WTC11 (cell line): ENCODE measurements at regions not wholly inside any gene's neighbourhood (a gene's known extent, or its start where the extent isn't known, plus 50 kb on each side); places are given as distances from the start of the nearest gene placed in this dataset.

Experiments used
- ATAC-seq: fragments of 200-7000 bp; cut with Tn5 transposase; 2 replicates; pipeline ENCODE4 v1.10.0; 2021; ENCODE audit warnings: mild to moderate bottlenecking, moderate library complexity
- CTCF ChIA-PET: fragments of 300-600 bp; sonication (Branson Sonifier 250); formaldehyde crosslinking; loops from one replicate; lab custom pipeline; 2021; ENCODE audit warnings: antibody characterized with exemption; lab: Charles Lee
- POLR2A ChIA-PET: fragments of 350-600 bp; sonication (Branson Sonifier 250); formaldehyde crosslinking; loops from one replicate; lab custom pipeline; 2021; ENCODE audit warnings: antibody characterized with exemption; lab: Charles Lee
- DNase-seq: peaks from one replicate; pipeline ENCODE4 v3.0.0; 2021; ENCODE audit warnings: low spot score
- H3K27ac Mint-ChIP-seq: 2 replicates; pipeline ENCODE4 v1.8.0; 2021; ENCODE audit warnings: mixed read lengths
- H3K27me3 Mint-ChIP-seq: 2 replicates; pipeline ENCODE4 v1.8.0; 2021; ENCODE audit warnings: low read depth, mild to moderate bottlenecking, moderate library complexity, mixed read lengths
- H3K36me3 Mint-ChIP-seq: 2 replicates; pipeline ENCODE4 v1.8.0; 2021; ENCODE audit warnings: mixed read lengths
- H3K4me1 Mint-ChIP-seq: 2 replicates; pipeline ENCODE4 v1.8.0; 2022; ENCODE audit warnings: mixed read lengths
- H3K4me3 Mint-ChIP-seq: 2 replicates; pipeline ENCODE4 v1.8.0; 2021; ENCODE audit warnings: mild to moderate bottlenecking, moderate library complexity, mixed read lengths
- H3K9me3 Mint-ChIP-seq: 2 replicates; pipeline ENCODE4 v1.8.0; 2021; ENCODE audit warnings: mixed read lengths
- ATF1 ChIP-seq: sonication (generic); formaldehyde crosslinking; IDR thresholded peaks from 2 replicates; pipeline ENCODE4 v1.8.1; 2023; ENCODE audit warnings: mild to moderate bottlenecking, moderate library complexity, missing genetic modification reagents
- ATF3 ChIP-seq: sonication (generic); formaldehyde crosslinking; conservative IDR thresholded peaks from 2 replicates; pipeline ENCODE4 v1.8.1; 2022; ENCODE audit warnings: mild to moderate bottlenecking, missing genetic modification reagents
- CREB1 ChIP-seq: sonication (generic); formaldehyde crosslinking; IDR thresholded peaks from 2 replicates; pipeline ENCODE4 v1.8.0; 2023; ENCODE audit warnings: mild to moderate bottlenecking, missing genetic modification reagents
- CREM ChIP-seq: sonication (generic); formaldehyde crosslinking; IDR thresholded peaks from 2 replicates; pipeline ENCODE4 v1.8.1; 2022; ENCODE audit warnings: mild to moderate bottlenecking, missing genetic modification reagents, moderate library complexity
- ESRRA ChIP-seq: sonication (generic); formaldehyde crosslinking; IDR thresholded peaks from 2 replicates; pipeline ENCODE4 v1.8.1; 2022; ENCODE audit warnings: mild to moderate bottlenecking, missing genetic modification reagents, borderline replicate concordance
- ETV6 ChIP-seq: sonication (generic); formaldehyde crosslinking; IDR thresholded peaks from 2 replicates; pipeline ENCODE4 v1.8.1; 2022; ENCODE audit warnings: mild to moderate bottlenecking, missing genetic modification reagents
- FOXK1 ChIP-seq: sonication (generic); formaldehyde crosslinking; IDR thresholded peaks from 2 replicates; pipeline ENCODE4 v1.8.0; 2022; ENCODE audit warnings: mild to moderate bottlenecking, moderate library complexity, missing genetic modification reagents
- GABPB1 ChIP-seq: sonication (generic); formaldehyde crosslinking; IDR thresholded peaks from 2 replicates; pipeline ENCODE4 v1.8.1; 2023; ENCODE audit warnings: mild to moderate bottlenecking, missing genetic modification reagents
- GRHL2 ChIP-seq: fragments of 250-450 bp; sonication (Bioruptor Pico); IDR thresholded peaks from 2 replicates; pipeline ENCODE4 v1.8.0; 2022; ENCODE audit warnings: mild to moderate bottlenecking, moderate library complexity; ENCODE audit not compliant: insufficient replicate concordance, severe bottlenecking
- GTF2I ChIP-seq: fragments of 250-450 bp; sonication (Bioruptor Pico); conservative IDR thresholded peaks from 2 replicates; pipeline ENCODE4 v1.4.0; 2021; ENCODE audit warnings: mild to moderate bottlenecking
- HMGA2 ChIP-seq: fragments of 250-450 bp; sonication (Bioruptor Pico); IDR thresholded peaks from 2 replicates; pipeline ENCODE4 v1.4.0; 2021; ENCODE audit warnings: mild to moderate bottlenecking, moderate library complexity
- JUN ChIP-seq: sonication (generic); formaldehyde crosslinking; IDR thresholded peaks from 2 replicates; pipeline ENCODE4 v1.8.0; 2023; ENCODE audit warnings: mild to moderate bottlenecking, missing genetic modification reagents
- MLX ChIP-seq: sonication (generic); formaldehyde crosslinking; IDR thresholded peaks from 2 replicates; pipeline ENCODE4 v1.8.1; 2023; ENCODE audit warnings: mild to moderate bottlenecking, missing genetic modification reagents, moderate library complexity
- MXD4 ChIP-seq: fragments of 250-450 bp; sonication (Bioruptor Pico); IDR thresholded peaks from 2 replicates; pipeline ENCODE4 v1.8.0; 2021; ENCODE audit warnings: mild to moderate bottlenecking, moderate library complexity, borderline replicate concordance
- PREB ChIP-seq: sonication (generic); formaldehyde crosslinking; IDR thresholded peaks from 2 replicates; pipeline ENCODE4 v1.8.1; 2022; ENCODE audit warnings: mild to moderate bottlenecking, missing genetic modification reagents, moderate library complexity, borderline replicate concordance
- PRRX2 ChIP-seq: fragments of 250-450 bp; sonication (Bioruptor Pico); IDR thresholded peaks from 2 replicates; pipeline ENCODE4 v1.8.0; 2021; ENCODE audit warnings: mild to moderate bottlenecking
- RELA ChIP-seq: sonication (generic); formaldehyde crosslinking; IDR thresholded peaks from 2 replicates; pipeline ENCODE4 v1.8.1; 2022; ENCODE audit warnings: missing genetic modification reagents, mild to moderate bottlenecking, borderline replicate concordance
- SMAD3 ChIP-seq: sonication (generic); formaldehyde crosslinking; IDR thresholded peaks from 2 replicates; pipeline ENCODE4 v1.8.0; 2022; ENCODE audit warnings: missing genetic modification reagents, mild to moderate bottlenecking, borderline replicate concordance
- USF1 ChIP-seq: sonication (generic); formaldehyde crosslinking; IDR thresholded peaks from 2 replicates; pipeline ENCODE4 v1.8.0; 2022; ENCODE audit warnings: mild to moderate bottlenecking, missing genetic modification reagents
- ZNF138 ChIP-seq: sonication (generic); formaldehyde crosslinking; conservative IDR thresholded peaks from 2 replicates; pipeline ENCODE4 v1.8.1; 2022; ENCODE audit warnings: mild to moderate bottlenecking, moderate library complexity, missing genetic modification reagents
- ZNF219 ChIP-seq: sonication (generic); formaldehyde crosslinking; IDR thresholded peaks from 2 replicates; pipeline ENCODE4 v1.8.0; 2023; ENCODE audit warnings: missing genetic modification reagents, mild to moderate bottlenecking, borderline replicate concordance
- ZNF232 ChIP-seq: sonication (generic); formaldehyde crosslinking; IDR thresholded peaks from 2 replicates; pipeline ENCODE4 v1.8.0; 2022; ENCODE audit warnings: mild to moderate bottlenecking, missing genetic modification reagents
- ZNF263 ChIP-seq: sonication (generic); formaldehyde crosslinking; IDR thresholded peaks from 2 replicates; pipeline ENCODE4 v1.8.1; 2022; ENCODE audit warnings: low read depth, mild to moderate bottlenecking, moderate library complexity, missing genetic modification reagents
- ZNF396 ChIP-seq: fragments of 250-450 bp; sonication (Bioruptor Pico); IDR thresholded peaks from 2 replicates; pipeline ENCODE4 v1.8.0; 2021; ENCODE audit warnings: mild to moderate bottlenecking, moderate library complexity, borderline replicate concordance
- ZNF423 ChIP-seq: fragments of 250-450 bp; sonication (Bioruptor Pico); IDR thresholded peaks from 2 replicates; pipeline ENCODE4 v2.1.2; 2022; ENCODE audit warnings: mild to moderate bottlenecking, moderate library complexity
- ZNF425 ChIP-seq: fragments of 250-450 bp; sonication (Bioruptor Pico); conservative IDR thresholded peaks from 2 replicates; pipeline ENCODE4 v1.9.0; 2021; ENCODE audit warnings: mild to moderate bottlenecking

- Mint-ChIP-seq H3K36me3 (no peaks in the 10 kb centered on the region), H3K27ac (no peak overlapping the region), H3K4me3 (no peak overlapping the region), H3K9me3 (no peaks in the 10 kb centered on the region)
- DNase-seq: no peak
- ATAC-seq: no peak
- TF ChIP-seq USF1 (CRISPR knock-in tag) (no peak), ETV6 (no peak)
- TF ChIP-seq, all 79 proteins: peak for 0
- ChIA-PET POLR2A (no interaction called here), CTCF (no interaction called here)
- Mint-ChIP-seq H3K27me3 (no peaks in the 10 kb centered on the region), H3K4me1 (no peaks in the 10 kb centered on the region)
Measured at GRCh38 chr7:17014686-17015085, 132.9 kb upstream of the AGR3 start.

GRCh38 chr7:17015598-17016031 is 133.8 kb upstream of the AGR3 start:
- POLR2A ChIA-PET: no interaction called here
- ATAC-seq: no peak

GRCh38 chr7:17016402-17017010 is 134.7 kb upstream of the AGR3 start:
- Mint-ChIP-seq H3K27me3 (no peaks in the 10 kb centered on the region), H3K4me1 (no peaks in the 10 kb centered on the region), H3K4me3 (no peak overlapping the region), H3K36me3 (no peaks in the 10 kb centered on the region), H3K9me3 (no peaks in the 10 kb centered on the region), H3K27ac (no peak overlapping the region)
- ChIA-PET CTCF (no interaction called here), POLR2A (no interaction called here)
- ATAC-seq (no peak), DNase-seq (no peak)
- TF ChIP-seq JUN (CRISPR knock-in tag) (no peak), ZNF263 (CRISPR knock-in tag) (no peak), ESRRA (CRISPR knock-in tag) (no peak), PREB (no peak), GABPB1 (CRISPR knock-in tag) (0 out of 2 replicates have a peak, but pooled peaks have one; percentile 22), MXD4 (CRISPR knock-in tag) (no peak), PRRX2 (CRISPR knock-in tag) (no peak)

More at GRCh38 chr7:17015598-17016031, 133.8 kb upstream of the AGR3 start:
- no peaks in the 10 kb centered on the region for H3K27me3 Mint-ChIP-seq
- H3K4me3 Mint-ChIP-seq: no peak overlapping the region
- CTCF ChIA-PET: no interaction called here
- TF ChIP-seq CREB1 (CRISPR knock-in tag) (no peak), GRHL2 (CRISPR knock-in tag) (no peak), ESRRA (CRISPR knock-in tag) (no peak), ZNF232 (CRISPR knock-in tag) (no peak), ZNF396 (no peak), FOXK1 (no peak), GTF2I (CRISPR knock-in tag) (no peak), ZNF423 (CRISPR knock-in tag) (no peak), ATF3 (CRISPR knock-in tag) (no peak), RELA (CRISPR knock-in tag) (no peak), SMAD3 (CRISPR knock-in tag) (no peak)
- DNase-seq: no peak
- no peaks in the 10 kb centered on the region for H3K9me3 Mint-ChIP-seq
- H3K36me3 Mint-ChIP-seq: no peaks in the 10 kb centered on the region
- no peak overlapping the region for H3K27ac Mint-ChIP-seq
- no peaks in the 10 kb centered on the region for H3K4me1 Mint-ChIP-seq

- no peaks in the 10 kb centered on the region for H3K4me1 Mint-ChIP-seq
- no peak overlapping the region for H3K4me3 Mint-ChIP-seq
- ChIA-PET CTCF (interaction anchor here (0.7 kb wide), 1 partner anchor 44 kb away, joined by 4 read pairs; no protein-coding TSS in a partner anchor), POLR2A (no interaction called here)
- H3K27me3 Mint-ChIP-seq: no peaks in the 10 kb centered on the region
- no peaks in the 10 kb centered on the region for H3K9me3 Mint-ChIP-seq
- ATAC-seq: no peak
- H3K36me3 Mint-ChIP-seq: no peaks in the 10 kb centered on the region
- H3K27ac Mint-ChIP-seq: no peak overlapping the region
- DNase-seq: no peak
- no peak for TF ChIP-seq ZNF138
- no peak for TF ChIP-seq ZNF232 (CRISPR knock-in tag)
- TF ChIP-seq HMGA2 (CRISPR knock-in tag): no peak
- TF ChIP-seq MLX (CRISPR knock-in tag): no peak
- no peak for TF ChIP-seq ZNF425 (CRISPR knock-in tag)
- no peak for TF ChIP-seq CREM (CRISPR knock-in tag)
- no peak for TF ChIP-seq ZNF219 (CRISPR knock-in tag)
- no peak for TF ChIP-seq ATF1 (CRISPR knock-in tag)
Measured at GRCh38 chr7:17019106-17019505, 137.3 kb upstream of the AGR3 start.
